Neural cell (in vitro differentiated cells): ENCODE measurements at regions not wholly inside any gene's neighbourhood (a gene's known extent, or its start where the extent isn't known, plus 50 kb on each side); places are given as distances from the start of the nearest gene placed in this dataset.

Experiments
- H2AFZ ChIP-seq: fragments of 200-600, 300-800 bp; sonication (generic), shearing (Covaris generic); 2 replicates; pipeline ENCODE4 v1.6.0; 2014; ENCODE audit warnings: low read depth, mild to moderate bottlenecking, antibody characterized with exemption, low read length, moderate library complexity
- H3F3A ChIP-seq: fragments of 200-600 bp; shearing (Covaris generic); 2 replicates; pipeline ENCODE4 v1.6.1; 2016; ENCODE audit warnings: mild to moderate bottlenecking, moderate library complexity, mixed read lengths, antibody characterized with exemption, low read length; ENCODE audit not compliant: insufficient read depth, poor library complexity, severe bottlenecking
- H3K27ac ChIP-seq: fragments of 200-600, 300-800 bp; sonication (generic), shearing (Covaris generic); 2 replicates; pipeline ENCODE4 v1.5.1; 2014; ENCODE audit warnings: mild to moderate bottlenecking, low read length, moderate library complexity
- H3K27me3 ChIP-seq: fragments of 300-800, 200-600 bp; sonication (generic), shearing (Covaris generic); 2 replicates; pipeline ENCODE4 v1.6.0; 2014; ENCODE audit warnings: mild to moderate bottlenecking, low read depth, low read length, moderate library complexity; ENCODE audit not compliant: insufficient read depth
- H3K36me3 ChIP-seq: fragments of 300-800, 200-600 bp; sonication (generic), shearing (Covaris generic); 2 replicates; pipeline ENCODE4 v1.5.1; 2014; ENCODE audit warnings: mild to moderate bottlenecking, antibody characterized with exemption, low read length, moderate library complexity; ENCODE audit not compliant: insufficient read depth
- H3K4me2 ChIP-seq: fragments of 300-800, 200-600 bp; sonication (generic), shearing (Covaris generic); 2 replicates; pipeline ENCODE4 v1.6.0; 2014; ENCODE audit warnings: mild to moderate bottlenecking, low read length
- H3K4me3 ChIP-seq: fragments of 300-800, 200-600 bp; sonication (generic), shearing (Covaris generic); 2 replicates; pipeline ENCODE4 v1.5.1; 2014; ENCODE audit warnings: mild to moderate bottlenecking, low read length, moderate library complexity
- H3K79me2 ChIP-seq: fragments of 200-600 bp; shearing (Covaris generic); replicated peaks from 2 replicates; pipeline ENCODE4 v1.6.0; 2014; ENCODE audit warnings: mild to moderate bottlenecking, low read length, moderate library complexity; ENCODE audit not compliant: insufficient read depth
- H3K9ac ChIP-seq: fragments of 300-800, 200-600 bp; sonication (generic), shearing (Covaris generic); 2 replicates; pipeline ENCODE4 v1.6.1; 2016; ENCODE audit warnings: mild to moderate bottlenecking, low read length, mixed read lengths
- H3K9me2 ChIP-seq: fragments of 200-600 bp; shearing (Covaris generic); 2 replicates; pipeline ENCODE4 v1.6.1; 2016; ENCODE audit warnings: mild to moderate bottlenecking, low read length, mixed read lengths; ENCODE audit not compliant: insufficient read depth
- H3K9me3 ChIP-seq: fragments of 200-600, 300-800 bp; sonication (generic), shearing (Covaris generic); 2 replicates; pipeline ENCODE4 v1.6.1; 2016; ENCODE audit warnings: mild to moderate bottlenecking, mixed run types, low read length, moderate library complexity, mixed read lengths
- H4K20me1 ChIP-seq: fragments of 200-600 bp; shearing (Covaris generic); 2 replicates; pipeline ENCODE4 v1.6.1; 2016; ENCODE audit warnings: mild to moderate bottlenecking, mixed run types; ENCODE audit not compliant: insufficient read depth
- EP300 ChIP-seq: fragments of 450-650 bp; conservative IDR thresholded peaks from 2 replicates; pipeline ENCODE4 v1.6.1; 2014; ENCODE audit warnings: antibody characterized with exemption, mild to moderate bottlenecking, moderate library complexity; ENCODE audit not compliant: poor library complexity, severe bottlenecking
- EZH2 ChIP-seq: fragments of 200-600, 300-800 bp; shearing (Covaris generic), sonication (generic); IDR thresholded peaks from 2 replicates; pipeline ENCODE4 v1.6.1; 2014; ENCODE audit warnings: antibody characterized with exemption, low read length, borderline replicate concordance, mild to moderate bottlenecking; ENCODE audit not compliant: insufficient read depth, poor library complexity, severe bottlenecking
- MXI1 ChIP-seq: fragments of 450-650 bp; conservative IDR thresholded peaks from 2 replicates; pipeline ENCODE4 v1.6.1; 2014; ENCODE audit warnings: antibody characterized with exemption, mild to moderate bottlenecking; ENCODE audit not compliant: poor library complexity, severe bottlenecking
- POLR2AphosphoS5 ChIP-seq: IDR thresholded peaks from 2 replicates; pipeline ENCODE4 v1.6.1; 2012
- RAD21 ChIP-seq: fragments of 450-650 bp; conservative IDR thresholded peaks from 2 replicates; pipeline ENCODE4 v1.6.1; 2014; ENCODE audit warnings: antibody characterized with exemption, mild to moderate bottlenecking, moderate library complexity
- SMC3 ChIP-seq: fragments of 450-650 bp; conservative IDR thresholded peaks from 2 replicates; pipeline ENCODE4 v1.6.1; 2014; ENCODE audit warnings: antibody characterized with exemption, mild to moderate bottlenecking, moderate library complexity; ENCODE audit not compliant: poor library complexity
- TAF1 ChIP-seq: IDR thresholded peaks from 2 replicates; pipeline ENCODE4 v1.6.1; 2012; ENCODE audit warnings: low read depth
- TF ChIP-seq, protein P1 (sequence below): fragments of 450-650 bp; IDR thresholded peaks from 2 replicates; pipeline ENCODE4 v1.5.1; 2014; ENCODE audit warnings: antibody characterized with exemption, mild to moderate bottlenecking, moderate library complexity; ENCODE audit not compliant: poor library complexity, severe bottlenecking
- TF ChIP-seq, protein P2 (sequence below): IDR thresholded peaks from 2 replicates; pipeline ENCODE4 v1.6.1; 2012; ENCODE audit warnings: borderline replicate concordance

DNA sequence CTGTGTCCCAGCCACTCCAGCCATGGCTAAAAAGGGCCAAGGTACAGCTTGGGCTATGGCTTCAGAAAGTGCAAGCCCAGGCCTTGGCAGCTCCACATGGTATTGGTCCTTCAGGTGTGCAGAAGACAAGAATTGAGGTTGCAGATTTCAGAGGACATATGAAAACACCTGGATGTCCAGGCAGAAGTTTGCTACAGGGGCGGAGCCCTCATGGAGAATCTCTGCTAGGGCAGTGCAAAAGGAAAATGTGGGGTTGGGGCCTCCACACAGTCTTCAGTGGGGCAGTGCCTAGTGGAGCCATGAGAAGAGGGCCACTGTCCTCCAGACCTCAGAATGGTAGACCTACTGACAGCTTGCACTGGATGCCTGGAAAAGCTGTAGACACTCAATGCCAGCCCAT lies 1074.1 kb downstream of the JRKL start:
- no peaks in the 10 kb centered on the region for H3K79me2 ChIP-seq
- no peak for TF ChIP-seq POLR2AphosphoS5
- no peak for TF ChIP-seq SMC3
- TF ChIP-seq EP300, result no peak
- TF ChIP-seq MXI1, result no peak
- TF ChIP-seq TAF1, result no peak
- TF ChIP-seq RAD21, result no peak
- TF ChIP-seq, protein P1, sequence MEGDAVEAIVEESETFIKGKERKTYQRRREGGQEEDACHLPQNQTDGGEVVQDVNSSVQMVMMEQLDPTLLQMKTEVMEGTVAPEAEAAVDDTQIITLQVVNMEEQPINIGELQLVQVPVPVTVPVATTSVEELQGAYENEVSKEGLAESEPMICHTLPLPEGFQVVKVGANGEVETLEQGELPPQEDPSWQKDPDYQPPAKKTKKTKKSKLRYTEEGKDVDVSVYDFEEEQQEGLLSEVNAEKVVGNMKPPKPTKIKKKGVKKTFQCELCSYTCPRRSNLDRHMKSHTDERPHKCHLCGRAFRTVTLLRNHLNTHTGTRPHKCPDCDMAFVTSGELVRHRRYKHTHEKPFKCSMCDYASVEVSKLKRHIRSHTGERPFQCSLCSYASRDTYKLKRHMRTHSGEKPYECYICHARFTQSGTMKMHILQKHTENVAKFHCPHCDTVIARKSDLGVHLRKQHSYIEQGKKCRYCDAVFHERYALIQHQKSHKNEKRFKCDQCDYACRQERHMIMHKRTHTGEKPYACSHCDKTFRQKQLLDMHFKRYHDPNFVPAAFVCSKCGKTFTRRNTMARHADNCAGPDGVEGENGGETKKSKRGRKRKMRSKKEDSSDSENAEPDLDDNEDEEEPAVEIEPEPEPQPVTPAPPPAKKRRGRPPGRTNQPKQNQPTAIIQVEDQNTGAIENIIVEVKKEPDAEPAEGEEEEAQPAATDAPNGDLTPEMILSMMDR, result no peak
- TF ChIP-seq, protein P2, sequence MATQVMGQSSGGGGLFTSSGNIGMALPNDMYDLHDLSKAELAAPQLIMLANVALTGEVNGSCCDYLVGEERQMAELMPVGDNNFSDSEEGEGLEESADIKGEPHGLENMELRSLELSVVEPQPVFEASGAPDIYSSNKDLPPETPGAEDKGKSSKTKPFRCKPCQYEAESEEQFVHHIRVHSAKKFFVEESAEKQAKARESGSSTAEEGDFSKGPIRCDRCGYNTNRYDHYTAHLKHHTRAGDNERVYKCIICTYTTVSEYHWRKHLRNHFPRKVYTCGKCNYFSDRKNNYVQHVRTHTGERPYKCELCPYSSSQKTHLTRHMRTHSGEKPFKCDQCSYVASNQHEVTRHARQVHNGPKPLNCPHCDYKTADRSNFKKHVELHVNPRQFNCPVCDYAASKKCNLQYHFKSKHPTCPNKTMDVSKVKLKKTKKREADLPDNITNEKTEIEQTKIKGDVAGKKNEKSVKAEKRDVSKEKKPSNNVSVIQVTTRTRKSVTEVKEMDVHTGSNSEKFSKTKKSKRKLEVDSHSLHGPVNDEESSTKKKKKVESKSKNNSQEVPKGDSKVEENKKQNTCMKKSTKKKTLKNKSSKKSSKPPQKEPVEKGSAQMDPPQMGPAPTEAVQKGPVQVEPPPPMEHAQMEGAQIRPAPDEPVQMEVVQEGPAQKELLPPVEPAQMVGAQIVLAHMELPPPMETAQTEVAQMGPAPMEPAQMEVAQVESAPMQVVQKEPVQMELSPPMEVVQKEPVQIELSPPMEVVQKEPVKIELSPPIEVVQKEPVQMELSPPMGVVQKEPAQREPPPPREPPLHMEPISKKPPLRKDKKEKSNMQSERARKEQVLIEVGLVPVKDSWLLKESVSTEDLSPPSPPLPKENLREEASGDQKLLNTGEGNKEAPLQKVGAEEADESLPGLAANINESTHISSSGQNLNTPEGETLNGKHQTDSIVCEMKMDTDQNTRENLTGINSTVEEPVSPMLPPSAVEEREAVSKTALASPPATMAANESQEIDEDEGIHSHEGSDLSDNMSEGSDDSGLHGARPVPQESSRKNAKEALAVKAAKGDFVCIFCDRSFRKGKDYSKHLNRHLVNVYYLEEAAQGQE, result no peak
- no peak for TF ChIP-seq EZH2
- no peaks in the 10 kb centered on the region for H3F3A ChIP-seq
- no peak overlapping the region for H3K9ac ChIP-seq
- H3K9me3 ChIP-seq, result no peaks in the 10 kb centered on the region
- H3K4me2 ChIP-seq, result no peak overlapping the region
- H3K4me3 ChIP-seq, result no peak overlapping the region
- H4K20me1 ChIP-seq, result no peaks in the 10 kb centered on the region
- no peak overlapping the region for H2AFZ ChIP-seq
- H3K27ac ChIP-seq, result no peak overlapping the region
- H3K36me3 ChIP-seq, result no peaks in the 10 kb centered on the region
- H3K27me3 ChIP-seq, result no peaks in the 10 kb centered on the region
- H3K9me2 ChIP-seq, result no peaks in the 10 kb centered on the region

DNA sequence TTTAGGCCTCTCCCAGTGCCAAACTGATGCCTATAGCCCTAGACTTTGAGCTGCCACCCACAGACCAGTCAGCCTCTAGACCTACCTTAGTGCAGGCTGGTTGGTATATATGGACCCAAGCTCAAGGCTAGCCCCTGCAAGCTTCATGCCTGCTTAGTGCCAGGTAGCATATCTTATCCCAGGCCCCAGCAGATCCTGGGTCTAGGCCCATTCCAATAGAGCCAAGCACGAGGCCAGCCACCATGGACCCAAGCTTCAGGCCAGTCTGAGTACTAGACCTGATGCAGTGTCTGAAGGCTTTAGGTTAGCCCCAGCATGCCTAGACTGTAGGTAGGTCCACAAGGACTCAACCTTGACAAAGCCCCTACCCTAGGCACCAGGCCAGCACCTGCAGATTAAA lies 1081.7 kb downstream of the JRKL start:
- Histone ChIP-seq H3K27me3 (no peaks in the 10 kb centered on the region), H3K4me2 (no peak overlapping the region), H3K4me3 (no peak overlapping the region), H2AFZ (no peak overlapping the region), H3K79me2 (no peaks in the 10 kb centered on the region), H3K36me3 (no peaks in the 10 kb centered on the region), H3K9me3 (no peaks in the 10 kb centered on the region), H3K27ac (no peak overlapping the region), H4K20me1 (no peaks in the 10 kb centered on the region), H3F3A (no peaks in the 10 kb centered on the region), H3K9me2 (no peaks in the 10 kb centered on the region), H3K9ac (no peak overlapping the region)
- TF ChIP-seq POLR2AphosphoS5, result no peak

DNA sequence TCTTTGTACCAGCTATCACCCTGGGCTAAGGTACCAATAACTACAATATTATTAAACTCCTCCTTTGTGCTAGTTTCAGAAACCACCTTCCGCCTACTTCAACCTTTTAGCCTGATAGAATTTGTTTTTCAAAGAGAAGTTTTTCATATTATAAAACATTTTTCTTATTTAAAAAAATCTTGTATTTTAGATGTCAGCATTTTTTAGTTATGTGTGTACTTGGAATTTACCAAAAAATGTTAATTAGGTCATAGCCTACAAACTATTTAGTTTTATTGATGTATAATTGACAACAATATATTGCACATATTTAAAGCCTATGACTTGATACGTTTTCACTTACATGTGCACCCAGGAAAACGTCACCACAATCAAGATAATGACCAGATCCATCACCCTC lies 1097.6 kb downstream of the JRKL start:
- Histone ChIP-seq H3K27me3 (no peaks in the 10 kb centered on the region), H3K27ac (no peak overlapping the region), H4K20me1 (no peaks in the 10 kb centered on the region), H3F3A (no peaks in the 10 kb centered on the region), H3K4me2 (no peak overlapping the region), H3K79me2 (no peaks in the 10 kb centered on the region), H3K4me3 (no peak overlapping the region), H2AFZ (no peak overlapping the region), H3K9me3 (peaks cover 4% of the 10 kb centered on the region), H3K9ac (no peak overlapping the region), H3K36me3 (no peaks in the 10 kb centered on the region), H3K9me2 (no peaks in the 10 kb centered on the region)
- TF ChIP-seq, protein P2, result no peak
- TF ChIP-seq POLR2AphosphoS5 (no peak), SMC3 (no peak), TAF1 (no peak)
